Ramos (cell line): ENCODE measurements at regions not wholly inside any gene's neighbourhood (a gene's known extent, or its start where the extent isn't known, plus 50 kb on each side); places are given as distances from the start of the nearest gene placed in this dataset.

Experiments used
- in situ Hi-C: fragments of 300-500 bp; cut with MboI; formaldehyde crosslinking; loops from one replicate; pipeline ENCODE4 v1.14.3; 2022; ENCODE audit warnings: low sequenced_read_pairs; ENCODE audit not compliant: unreplicated experiment

DNA sequence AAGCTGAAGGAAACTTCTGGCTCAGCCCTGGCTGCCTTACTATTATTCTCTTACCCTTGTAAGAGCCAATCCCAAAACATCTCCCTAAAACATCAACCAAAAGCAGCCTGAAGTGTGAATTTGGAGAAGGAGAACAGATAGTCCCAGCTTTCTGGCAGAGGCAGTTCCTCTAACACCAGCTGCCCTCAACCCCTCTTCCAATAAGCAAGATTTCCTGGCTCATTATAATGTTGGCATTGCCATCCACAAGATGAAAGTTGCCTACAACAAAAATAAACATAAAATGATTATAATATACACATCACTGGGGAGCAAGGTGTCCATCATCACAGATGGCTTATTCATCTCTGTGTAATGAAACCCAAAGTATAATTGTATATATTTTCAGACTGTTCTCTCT lies 352.5 kb upstream of the CCDC196 start:
- in situ Hi-C loops: no loop called here

DNA sequence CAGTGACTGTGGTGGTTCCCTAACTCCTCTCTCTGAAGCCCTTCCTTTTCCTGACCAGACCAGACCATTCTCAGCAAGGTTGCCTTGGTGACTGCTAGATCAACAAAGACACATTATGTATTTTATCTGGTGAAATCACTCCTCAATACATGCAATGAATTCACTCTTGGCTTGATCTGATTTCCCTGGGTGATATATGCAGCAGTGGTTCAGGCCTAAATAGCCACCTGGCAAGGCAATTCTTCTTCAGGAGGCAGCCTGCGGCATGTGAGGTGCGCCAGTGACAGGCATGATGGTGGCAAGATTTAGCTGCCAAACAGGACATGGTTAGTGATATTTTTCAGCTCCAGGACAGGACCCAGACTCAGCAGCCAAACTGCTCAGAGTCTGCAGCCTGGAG lies 350.3 kb upstream of the CCDC196 start:
- in situ Hi-C loops: no loop called here

DNA sequence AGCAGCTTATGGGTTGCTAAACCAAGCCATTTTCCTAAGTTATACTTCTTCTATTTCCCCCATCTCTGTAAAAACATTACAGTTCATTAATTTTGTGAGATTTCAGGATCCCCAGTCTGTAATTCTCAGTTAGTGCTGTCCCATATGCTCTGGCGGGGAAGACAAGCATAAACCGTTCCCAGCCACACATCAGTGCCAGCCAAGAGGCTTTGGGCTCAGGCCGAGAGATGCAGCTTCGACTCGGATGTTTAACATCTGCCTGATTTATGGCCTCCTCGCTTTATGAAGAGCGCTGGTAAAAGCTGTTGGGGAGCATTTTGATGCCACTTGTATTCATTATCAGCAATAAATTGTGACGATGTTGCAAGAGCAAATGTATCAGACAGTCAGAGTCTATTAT lies 349.1 kb upstream of the CCDC196 start:
- in situ Hi-C loops: no loop called here

DNA sequence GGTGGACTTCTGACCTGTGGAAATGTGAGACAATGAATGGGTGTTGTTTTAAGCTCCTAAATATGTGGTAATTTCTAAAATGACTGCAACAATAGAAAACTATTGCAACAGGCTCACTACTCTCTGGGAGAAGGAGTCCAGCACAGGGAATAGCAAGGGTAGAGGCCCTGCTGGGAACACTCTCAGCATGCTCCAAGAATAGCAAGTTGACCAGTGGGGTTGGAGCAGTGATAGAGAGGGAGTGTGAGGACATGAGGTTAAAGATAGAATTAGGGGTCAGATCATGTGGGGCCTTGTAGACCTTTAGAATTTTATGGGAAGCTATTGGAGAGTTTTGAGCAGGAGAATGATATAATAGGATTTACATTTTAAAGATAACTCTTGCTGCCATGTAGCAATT lies 346.7 kb upstream of the CCDC196 start:
- in situ Hi-C loops: no loop called here

DNA sequence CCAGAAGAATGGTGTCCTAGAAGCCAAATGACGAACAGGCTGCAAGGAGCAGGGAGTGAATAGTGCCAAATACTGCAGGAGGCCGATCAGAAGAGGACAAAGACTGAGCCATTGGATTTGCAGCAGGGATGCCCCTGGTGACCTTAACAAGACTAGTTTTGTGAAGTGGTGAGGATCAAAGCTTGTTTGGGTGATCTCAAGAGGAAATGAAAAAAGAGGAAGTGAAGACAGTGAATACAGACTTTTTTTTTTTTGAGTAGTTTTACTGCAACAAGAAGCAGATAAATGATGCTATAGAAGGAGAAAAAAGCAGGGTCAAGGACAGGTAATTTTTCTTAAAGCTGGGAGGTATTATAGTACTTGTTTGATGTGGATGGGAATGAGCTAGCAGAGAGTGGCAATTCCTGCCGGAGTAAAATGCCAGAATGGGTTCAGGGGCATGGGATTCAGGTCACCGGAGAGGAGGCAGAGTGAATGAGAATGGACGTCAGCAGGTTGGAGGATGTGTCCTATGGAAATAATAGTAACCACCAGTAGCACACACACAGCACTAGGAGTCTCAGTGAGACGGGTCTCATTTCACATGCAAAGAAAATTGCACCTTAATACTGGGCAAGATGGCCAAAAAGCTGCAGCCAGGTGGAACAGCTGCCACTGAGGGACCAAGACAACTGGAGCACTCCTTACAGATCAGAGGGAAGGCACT lies 345.8 kb upstream of the CCDC196 start:
- in situ Hi-C loops: no loop called here

DNA sequence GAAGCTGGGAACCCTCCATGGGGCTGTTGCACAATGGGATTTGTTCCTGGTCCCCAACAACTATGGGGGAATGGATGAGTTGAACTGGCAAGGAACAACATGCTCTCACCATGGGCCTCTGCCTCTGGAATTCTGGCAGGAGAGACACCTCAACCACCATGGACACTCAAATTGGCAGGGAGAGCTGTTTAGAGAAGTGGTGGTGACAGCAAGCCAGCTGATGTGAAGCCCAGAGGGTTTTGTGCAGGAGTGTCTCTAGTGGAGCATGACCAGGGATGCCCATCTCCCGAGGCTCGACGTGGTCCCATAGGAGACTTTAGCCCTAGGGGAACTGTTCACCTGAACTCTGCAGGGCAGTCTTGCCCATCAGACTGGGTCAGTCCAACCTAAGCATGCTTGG lies 345.2 kb upstream of the CCDC196 start:
- in situ Hi-C loops: no loop called here

DNA sequence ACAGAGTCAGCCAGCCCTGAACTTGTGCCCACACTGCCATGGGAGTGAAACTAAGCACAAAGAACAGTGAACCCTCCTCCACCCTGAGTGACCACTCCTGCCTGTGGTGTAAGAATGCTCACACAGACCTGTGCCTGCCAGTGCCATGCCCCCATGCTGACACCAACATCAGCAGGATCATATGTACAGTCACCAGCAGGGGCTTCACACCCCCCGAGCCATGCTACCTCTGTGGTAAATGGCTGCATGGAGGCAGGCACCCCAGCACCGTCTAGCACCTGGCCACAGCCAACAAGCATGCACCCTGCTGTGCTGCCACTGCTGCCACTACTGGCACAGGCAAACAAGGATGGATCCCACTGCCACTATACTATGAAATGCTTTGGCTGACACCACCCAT lies 344.4 kb upstream of the CCDC196 start:
- in situ Hi-C loops: no loop called here

DNA sequence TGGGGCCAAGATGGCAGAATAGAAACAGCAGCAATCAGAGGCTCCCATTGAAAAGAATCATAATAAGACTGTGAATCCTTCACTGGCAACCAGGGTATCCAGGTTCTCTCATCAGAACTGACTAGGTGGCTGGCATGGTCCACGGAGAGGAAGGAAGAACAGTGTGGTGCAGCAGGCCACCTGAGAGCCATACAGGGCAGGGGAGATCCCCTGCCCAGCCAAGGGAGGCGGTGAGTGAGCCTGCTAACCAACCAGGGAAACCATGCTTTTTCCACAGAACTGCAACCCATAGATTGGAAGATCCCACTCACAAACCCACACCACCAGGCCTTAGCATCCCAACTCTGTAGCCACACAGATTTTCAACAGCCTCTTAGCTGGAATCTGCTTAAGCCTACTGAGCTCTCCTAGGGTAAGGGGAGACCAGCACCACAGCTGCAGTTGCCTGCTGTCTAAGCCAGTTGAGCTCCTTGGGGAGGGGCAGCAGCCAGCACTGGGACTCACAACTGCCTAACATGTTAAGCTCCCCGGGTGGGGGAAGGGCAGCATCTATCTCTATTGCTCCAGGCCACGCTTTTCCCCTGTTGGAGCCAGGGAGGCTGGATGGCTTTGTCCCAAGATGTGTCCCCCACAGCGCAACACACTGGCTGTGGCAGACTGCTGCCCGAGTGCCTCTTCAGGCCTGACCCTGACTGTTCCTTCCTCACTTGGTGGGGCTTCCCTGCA lies 342.6 kb upstream of the CCDC196 start:
- in situ Hi-C loops: no loop called here

DNA sequence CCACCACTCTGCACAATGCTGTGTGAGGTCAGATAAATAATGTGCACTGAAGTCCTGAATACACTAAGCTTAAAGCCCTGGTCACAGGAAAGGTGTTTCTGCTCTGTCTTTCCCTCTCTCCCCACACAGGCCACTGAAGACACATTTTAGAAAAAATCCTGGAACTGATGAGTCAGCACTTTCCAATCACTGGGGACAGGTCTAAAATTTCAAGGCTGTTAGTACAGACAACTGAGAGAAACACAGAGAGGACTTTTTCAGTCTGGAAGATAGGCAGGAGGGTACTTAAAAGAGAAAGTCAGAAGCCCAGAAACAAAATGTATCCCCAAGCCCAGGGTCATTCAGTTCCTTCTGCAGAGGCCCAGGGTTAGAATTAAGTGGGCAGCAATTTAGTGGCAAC lies 333.9 kb upstream of the CCDC196 start:
- in situ Hi-C loops: no loop called here

DNA sequence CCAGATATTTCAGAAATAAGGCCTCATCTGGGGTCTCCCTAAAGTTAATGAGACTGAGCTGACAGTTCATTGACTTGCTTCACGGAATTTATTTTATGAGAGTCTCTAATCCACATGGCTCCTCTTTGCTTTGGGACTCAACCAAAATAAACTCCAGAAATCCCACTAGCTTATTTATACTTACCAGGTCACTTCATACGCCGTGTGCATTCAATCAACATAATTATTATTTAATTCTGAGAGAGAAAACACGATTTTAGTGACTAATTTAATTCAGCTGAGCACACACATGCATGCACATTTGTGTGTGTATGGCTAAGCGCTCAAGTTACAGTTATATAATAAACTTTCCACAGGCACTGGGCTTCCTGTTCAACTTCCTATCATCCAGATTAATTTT lies 333.4 kb upstream of the CCDC196 start:
- in situ Hi-C loops: no loop called here

DNA sequence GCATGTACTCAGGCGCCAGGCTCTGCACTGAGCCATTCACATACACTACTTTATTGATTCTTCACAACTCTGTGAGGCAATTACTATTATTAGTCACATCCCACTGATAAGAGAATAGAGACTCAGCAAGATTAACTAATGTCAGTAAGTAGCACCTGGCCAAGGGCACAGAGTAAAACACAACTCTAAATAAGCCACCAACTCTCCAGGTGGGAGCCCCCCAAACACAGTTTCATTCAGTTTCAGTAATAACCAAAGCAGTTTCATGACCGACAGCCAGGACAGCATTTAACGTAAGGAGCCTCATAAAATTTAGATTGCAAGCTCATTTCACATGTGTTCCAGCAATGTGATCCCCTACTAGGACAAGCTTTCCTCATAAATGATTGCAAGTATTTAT lies 323.1 kb upstream of the CCDC196 start:
- in situ Hi-C loops: no loop called here

DNA sequence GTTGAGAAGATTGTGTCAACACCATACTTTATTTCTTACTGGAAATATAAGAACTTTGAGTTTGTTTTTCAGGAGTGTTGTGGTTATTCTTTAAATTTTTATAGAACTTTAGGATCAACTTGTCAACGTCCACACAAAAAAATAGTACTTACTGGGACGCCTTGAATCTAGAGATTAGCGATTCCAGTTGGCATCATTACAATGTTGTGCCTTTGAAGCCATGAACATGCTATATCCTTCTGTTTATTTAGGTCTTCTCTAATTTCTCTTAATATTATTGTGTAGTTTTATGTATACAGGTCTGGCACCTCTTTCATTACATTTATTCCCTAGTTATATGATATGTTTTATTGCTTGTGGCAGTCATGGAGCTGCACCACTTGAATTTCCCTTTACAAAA lies 320.8 kb upstream of the CCDC196 start:
- in situ Hi-C loops: no loop called here

DNA sequence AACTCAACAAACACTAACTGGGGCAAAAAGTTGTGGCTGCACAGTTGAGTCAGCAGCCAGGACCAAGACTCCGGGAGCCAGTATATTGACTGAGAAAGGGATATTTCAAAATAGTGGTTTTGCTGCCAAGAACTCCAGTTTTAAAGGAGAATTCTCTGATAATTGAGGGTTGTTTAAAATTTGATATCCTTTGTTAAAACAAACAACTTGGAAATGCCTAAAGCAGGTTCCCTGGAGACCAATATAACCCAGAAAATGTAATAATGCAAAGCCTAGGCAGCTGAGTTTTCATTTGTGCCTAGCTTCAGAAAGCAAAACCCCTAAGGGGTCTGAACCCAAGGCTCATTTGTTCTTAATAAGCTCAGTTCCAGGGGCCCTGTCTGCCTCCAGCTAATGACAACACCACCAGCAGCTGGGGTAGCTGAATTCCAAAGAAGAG lies 311.7 kb upstream of the CCDC196 start:
- in situ Hi-C loops: no loop called here

DNA sequence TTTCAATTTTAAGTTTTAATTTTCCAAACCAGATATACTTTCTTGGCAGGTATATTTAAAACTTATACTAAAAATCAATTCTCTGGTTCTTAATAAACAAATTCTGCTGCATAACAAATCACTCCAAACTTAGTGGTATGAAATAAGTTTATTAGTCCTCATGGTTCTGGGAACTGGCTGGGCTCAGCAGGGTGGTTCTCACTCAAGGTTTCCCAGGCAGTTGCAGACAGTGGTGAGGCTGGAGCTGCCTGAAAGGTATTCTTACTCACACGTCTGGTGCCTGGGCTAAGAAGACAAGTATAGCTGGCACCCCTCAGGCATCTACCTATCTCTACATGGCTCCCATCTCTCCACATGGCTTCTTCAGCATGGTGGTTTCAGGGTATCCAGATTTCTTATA lies 308.2 kb upstream of the CCDC196 start:
- in situ Hi-C loops: no loop called here

DNA sequence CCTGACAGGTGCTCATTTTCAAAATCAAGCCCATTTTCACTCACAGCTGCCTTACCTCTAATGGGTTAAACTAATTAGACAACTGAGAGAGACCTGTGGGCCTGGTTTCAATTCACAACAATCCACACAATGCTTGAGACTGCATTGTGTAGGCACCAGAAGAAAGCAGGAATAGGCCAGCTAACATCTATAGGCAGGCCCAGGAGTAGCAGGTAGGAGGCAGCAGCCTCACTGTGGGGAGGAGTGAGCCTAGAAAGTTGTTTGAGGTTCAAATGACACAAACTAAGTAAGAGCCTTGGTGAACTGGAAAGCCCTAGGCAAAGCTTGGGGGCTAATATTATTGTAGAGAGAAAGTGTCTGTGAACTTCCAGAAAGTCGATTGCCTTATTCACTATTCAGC lies 289.5 kb upstream of the CCDC196 start:
- in situ Hi-C loops: no loop called here

DNA sequence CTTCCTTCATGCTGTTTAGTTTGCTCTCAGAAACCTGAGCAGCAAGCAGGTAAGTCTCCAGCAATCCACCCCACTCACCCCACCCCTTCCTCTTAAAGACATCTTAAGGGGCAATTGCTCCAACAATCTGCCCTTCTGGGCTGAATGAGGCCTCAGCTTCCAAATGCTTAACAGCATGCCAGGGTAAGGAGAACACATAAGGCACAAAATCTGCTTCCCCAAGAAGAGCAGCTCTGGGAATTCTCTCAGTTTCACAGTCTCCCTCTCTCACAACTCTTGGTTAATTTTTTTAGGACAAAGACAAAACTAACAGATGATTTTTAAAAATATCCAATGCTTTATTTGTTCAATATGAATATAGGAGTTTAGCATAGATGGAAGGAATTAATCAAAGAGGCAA lies 288.9 kb upstream of the CCDC196 start:
- in situ Hi-C loops: no loop called here

DNA sequence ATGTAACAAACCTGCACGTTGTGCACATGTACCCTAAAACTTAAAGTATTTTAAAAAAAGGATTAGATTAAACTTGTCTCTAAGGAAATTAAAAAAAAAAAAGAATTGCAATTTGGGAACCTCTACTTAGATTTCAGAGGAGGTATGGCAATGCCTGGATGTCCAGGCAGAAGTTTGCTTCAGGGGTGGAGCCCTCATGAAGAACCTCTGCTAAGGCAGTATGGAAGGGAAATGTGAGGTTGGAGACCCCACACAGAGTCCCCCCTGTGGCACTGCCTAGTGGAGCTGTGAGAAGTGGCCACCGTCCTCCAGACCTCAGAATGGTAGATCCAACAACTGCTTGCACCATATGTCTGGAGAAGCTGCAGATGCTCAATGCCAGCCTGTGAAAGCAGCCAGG lies 279.6 kb upstream of the CCDC196 start:
- in situ Hi-C loops: no loop called here

DNA sequence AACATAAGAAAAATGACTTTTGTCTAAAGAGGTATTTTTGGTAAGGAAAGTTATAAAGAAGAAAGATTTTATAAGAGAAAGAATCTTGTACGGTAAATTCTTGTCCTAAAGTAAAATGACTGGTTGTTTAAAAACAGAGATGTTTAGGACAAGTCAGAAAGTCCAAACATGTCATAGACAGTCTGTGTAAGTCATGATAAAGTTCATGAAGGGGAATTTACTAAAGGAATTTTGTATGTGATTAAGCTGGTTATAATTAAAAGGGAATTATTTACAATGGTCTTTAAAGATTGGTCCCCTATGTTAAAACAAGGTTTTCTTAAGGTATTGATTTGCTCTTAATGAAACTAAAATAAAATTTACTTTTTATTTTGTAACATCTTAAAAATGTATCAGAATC lies 269.4 kb upstream of the CCDC196 start:
- in situ Hi-C loops: no loop called here

DNA sequence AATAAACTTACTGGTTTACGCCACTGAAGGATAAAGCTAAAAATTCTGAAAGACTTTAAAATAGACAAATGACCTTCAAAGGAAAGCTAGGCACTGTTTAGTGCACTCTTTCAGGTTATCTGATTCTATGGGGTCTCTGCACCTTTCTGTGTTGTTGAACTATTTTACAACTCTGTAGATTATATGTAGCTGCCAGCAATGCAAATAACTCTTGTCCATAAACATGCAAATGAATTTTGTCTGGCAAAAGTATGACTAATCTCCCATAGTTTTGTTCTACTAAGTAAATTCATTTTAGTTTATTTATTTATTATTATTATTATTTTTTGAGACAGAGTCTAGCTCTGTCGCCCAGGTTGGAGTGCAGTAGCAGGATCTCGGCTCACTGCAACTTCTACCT lies 266.3 kb upstream of the CCDC196 start:
- in situ Hi-C loops: no loop called here

DNA sequence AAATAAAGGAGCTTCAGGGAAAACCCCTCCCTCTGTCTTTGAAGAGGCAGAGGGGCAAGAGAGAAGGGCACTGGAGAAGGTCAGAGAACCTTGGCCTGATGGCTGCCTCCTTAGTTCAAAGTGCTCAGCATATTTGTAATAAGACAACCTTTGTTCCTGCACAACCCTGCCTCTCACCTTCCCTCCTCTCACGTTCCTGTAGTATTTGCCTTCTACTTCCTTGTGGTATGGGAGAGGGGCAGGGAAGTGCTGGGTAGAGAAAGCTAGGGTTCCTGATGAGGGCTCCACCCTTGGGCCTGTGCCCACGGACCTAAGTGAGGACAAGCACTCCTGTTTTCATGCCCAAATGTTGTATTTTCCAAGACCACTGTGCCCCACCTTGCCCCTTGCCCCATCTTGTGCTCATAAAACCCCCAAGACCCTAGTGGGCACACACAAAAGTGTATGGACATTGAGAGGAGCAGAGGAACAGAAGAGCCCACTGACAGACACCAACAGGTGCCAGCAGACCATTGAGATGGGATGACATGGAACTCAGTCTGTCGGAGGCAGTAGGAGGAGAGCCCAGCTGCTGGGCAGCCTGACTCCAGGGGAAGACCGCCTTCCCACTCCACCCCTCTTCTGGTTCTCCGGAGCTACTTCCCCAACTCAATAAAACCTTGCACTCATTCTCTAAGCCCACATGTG lies 261.5 kb upstream of the CCDC196 start:
- in situ Hi-C loops: no loop called here

DNA sequence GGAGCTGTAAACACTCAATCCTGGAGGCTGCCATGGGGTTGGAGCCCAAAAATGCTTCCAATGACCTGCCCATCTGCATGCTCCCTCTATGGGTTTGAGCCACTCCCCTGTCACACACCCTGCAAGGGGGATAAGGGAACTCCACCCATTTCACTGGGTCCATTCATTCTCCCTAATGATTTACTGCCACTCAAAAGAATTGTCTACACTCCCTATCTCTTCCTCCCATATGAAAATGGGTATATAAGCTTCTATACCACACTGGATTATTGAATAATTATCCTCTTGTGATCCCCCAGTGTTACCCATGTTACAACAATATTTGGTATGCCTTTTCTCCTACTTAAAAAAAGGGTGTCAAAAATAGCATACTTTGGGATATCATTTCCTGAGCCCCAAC lies 260.8 kb upstream of the CCDC196 start:
- in situ Hi-C loops: no loop called here
